Peyer's patch (tissue), 4 donors: ENCODE measurements at regions not wholly inside any gene's neighbourhood (a gene's known extent, or its start where the extent isn't known, plus 50 kb on each side); places are given as distances from the start of the nearest gene placed in this dataset.

Experiments used
- POLR2A ChIP-seq, 2 donors: fragments of 450-650 bp; IDR thresholded peaks; one replicate each; pipeline ENCODE4 v1.5.1; 2017; ENCODE audit warnings: antibody characterized with exemption in 2 of 2, mild to moderate bottlenecking in 2 of 2, moderate library complexity in 2 of 2
- TF ChIP-seq, protein P1 (sequence below), 6 experiments: fragments of 450-650 bp in 4 of 6; fragments of 200-600 bp in 2 of 6; sonication (generic) in 1 of 6; IDR thresholded peaks; one replicate each; pipeline ENCODE4 v1.5.1; 2017 to 2019; ENCODE audit warnings: antibody characterized with exemption in 6 of 6, mild to moderate bottlenecking in 3 of 6, moderate library complexity in 1 of 6

DNA sequence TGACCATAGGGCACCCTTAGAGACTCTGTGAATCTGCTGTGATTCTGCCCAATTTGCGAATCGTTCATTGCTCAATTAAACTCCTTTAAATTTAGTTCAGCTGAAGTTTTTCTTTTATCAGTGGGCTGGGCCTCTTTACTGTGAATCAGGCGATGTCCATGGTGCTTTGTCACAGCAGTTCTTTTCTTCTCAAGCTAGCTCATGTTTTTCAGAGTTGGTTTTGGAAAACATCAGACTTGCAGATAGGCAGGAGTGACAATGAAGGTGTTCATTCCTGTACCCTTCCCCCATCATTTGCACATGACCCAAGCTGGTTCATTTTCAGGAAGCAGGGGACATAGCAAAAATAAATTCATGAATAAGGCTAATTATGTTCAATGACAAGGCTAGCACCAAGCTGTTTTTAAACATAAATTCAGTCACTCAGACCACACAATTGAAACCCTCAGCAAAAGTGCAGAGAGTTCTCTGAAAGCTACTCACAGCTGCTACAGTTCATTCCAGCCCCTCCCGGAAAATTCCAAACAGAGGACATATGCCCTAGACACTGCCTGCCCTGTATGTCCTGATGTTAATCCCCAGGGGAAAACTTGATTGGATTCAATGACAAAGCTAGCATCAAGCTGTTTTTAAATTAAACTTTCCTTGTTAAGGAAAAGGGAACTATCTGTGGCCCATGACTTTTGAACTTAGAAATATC lies 383.3 kb downstream of the C12orf75 start:
- TF ChIP-seq, protein P1, sequence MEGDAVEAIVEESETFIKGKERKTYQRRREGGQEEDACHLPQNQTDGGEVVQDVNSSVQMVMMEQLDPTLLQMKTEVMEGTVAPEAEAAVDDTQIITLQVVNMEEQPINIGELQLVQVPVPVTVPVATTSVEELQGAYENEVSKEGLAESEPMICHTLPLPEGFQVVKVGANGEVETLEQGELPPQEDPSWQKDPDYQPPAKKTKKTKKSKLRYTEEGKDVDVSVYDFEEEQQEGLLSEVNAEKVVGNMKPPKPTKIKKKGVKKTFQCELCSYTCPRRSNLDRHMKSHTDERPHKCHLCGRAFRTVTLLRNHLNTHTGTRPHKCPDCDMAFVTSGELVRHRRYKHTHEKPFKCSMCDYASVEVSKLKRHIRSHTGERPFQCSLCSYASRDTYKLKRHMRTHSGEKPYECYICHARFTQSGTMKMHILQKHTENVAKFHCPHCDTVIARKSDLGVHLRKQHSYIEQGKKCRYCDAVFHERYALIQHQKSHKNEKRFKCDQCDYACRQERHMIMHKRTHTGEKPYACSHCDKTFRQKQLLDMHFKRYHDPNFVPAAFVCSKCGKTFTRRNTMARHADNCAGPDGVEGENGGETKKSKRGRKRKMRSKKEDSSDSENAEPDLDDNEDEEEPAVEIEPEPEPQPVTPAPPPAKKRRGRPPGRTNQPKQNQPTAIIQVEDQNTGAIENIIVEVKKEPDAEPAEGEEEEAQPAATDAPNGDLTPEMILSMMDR (IDR thresholded peaks at IDR 0.05) = no peak
- no peak for TF ChIP-seq POLR2A (IDR thresholded peaks at IDR 0.05)
